Body of pancreas (tissue), 4 donors: ENCODE measurements at regions not wholly inside any gene's neighbourhood (a gene's known extent, or its start where the extent isn't known, plus 50 kb on each side); places are given as distances from the start of the nearest gene placed in this dataset.

Experiments
- CTCF ChIP-seq, 7 experiments: fragments of 450-650 bp in 4 of 7; fragments of 200-600 bp in 3 of 7; sonication (generic) in 3 of 7; IDR thresholded peaks; one replicate each; pipeline ENCODE4 v1.5.1; 2016 to 2019; ENCODE audit warnings: antibody characterized with exemption in 7 of 7
- POLR2A ChIP-seq, 3 donors: fragments of 450-650 bp; IDR thresholded peaks; one replicate each; pipeline ENCODE4 v1.6.1; 2016; ENCODE audit warnings: antibody characterized with exemption in 3 of 3, mild to moderate bottlenecking in 2 of 3

DNA sequence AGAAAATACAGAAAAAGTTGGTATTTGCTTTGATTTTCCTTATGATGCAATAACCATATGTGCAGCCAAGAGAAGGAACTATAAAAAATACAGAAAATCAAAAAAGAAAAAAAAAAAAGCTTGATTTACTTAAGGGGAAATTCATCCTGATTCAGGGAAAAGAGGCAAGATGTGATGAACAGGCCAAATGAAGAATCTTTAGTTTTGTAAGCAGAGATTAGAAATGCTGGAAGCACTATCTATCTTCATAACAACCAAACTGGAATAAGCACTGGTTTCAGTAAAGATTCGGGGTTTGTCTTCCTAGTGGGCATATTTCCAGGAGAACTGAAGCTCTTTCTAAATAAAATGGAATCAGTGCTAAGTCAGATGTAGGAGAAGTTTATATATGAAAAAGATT is 82.9 kb upstream of the KCNIP4 start:
- no peak for TF ChIP-seq CTCF (IDR thresholded peaks at IDR 0.05)
- no peak for TF ChIP-seq POLR2A (IDR thresholded peaks at IDR 0.05)
